HFF-Myc (cell line): ENCODE measurements at regions not wholly inside any gene's neighbourhood (a gene's known extent, or its start where the extent isn't known, plus 50 kb on each side); places are given as distances from the start of the nearest gene placed in this dataset.
A peak's percentile ranks its signal among the peaks of the same experiment; 100 is the strongest.

Experiments used
- DNase-seq: peaks from one replicate; pipeline ENCODE4 v3.0.0-alpha.2; 2011; ENCODE audit warnings: low read depth; ENCODE audit errors: extremely low read depth
- H3K4me3 ChIP-seq: replicated peaks from 2 replicates; pipeline ENCODE4 v1.5.1; 2011; ENCODE audit warnings: low read depth, mild to moderate bottlenecking, control low read depth, low read length
- TF ChIP-seq, protein P1 (sequence below): IDR thresholded peaks from 2 replicates; pipeline ENCODE4 v1.5.1; 2012; ENCODE audit warnings: mild to moderate bottlenecking, low read depth, low read length, control low read depth; ENCODE audit errors: missing control alignments

DNA sequence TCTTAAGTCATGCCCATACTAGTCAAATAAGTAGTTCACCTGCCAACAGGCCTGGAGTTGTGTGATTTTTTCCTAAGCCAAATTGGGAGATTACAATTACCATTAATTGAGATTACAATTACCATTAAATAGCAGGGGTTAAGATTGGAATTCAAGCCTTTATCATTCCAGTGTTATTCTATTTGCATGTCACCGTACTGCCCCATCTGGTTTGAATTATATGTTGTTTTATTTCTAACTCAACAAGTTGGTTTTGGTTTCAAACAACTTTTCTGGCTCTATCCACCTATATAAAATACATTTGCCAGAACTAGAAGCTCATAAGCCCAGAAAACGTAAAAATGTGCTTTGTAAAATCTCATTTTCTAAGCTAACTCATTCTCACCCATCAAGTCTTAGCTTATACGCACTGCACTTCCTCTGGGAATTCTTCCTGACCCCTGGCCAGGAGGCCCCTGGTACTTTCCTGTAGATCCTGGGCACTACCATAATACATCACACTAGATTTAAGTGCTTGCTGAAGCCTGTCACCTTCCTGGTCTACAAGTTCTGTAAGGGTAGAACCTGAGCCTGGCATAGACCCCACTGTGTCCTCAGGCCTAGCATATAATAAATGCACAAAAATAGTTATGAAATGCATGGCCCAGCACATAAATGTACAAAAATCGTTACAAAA, 242.0 kb upstream of the TRPM3 start:
- no peak for DNase-seq
- TF ChIP-seq, protein P1, sequence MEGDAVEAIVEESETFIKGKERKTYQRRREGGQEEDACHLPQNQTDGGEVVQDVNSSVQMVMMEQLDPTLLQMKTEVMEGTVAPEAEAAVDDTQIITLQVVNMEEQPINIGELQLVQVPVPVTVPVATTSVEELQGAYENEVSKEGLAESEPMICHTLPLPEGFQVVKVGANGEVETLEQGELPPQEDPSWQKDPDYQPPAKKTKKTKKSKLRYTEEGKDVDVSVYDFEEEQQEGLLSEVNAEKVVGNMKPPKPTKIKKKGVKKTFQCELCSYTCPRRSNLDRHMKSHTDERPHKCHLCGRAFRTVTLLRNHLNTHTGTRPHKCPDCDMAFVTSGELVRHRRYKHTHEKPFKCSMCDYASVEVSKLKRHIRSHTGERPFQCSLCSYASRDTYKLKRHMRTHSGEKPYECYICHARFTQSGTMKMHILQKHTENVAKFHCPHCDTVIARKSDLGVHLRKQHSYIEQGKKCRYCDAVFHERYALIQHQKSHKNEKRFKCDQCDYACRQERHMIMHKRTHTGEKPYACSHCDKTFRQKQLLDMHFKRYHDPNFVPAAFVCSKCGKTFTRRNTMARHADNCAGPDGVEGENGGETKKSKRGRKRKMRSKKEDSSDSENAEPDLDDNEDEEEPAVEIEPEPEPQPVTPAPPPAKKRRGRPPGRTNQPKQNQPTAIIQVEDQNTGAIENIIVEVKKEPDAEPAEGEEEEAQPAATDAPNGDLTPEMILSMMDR: no peak
- H3K4me3 ChIP-seq: no peak overlapping the region

DNA sequence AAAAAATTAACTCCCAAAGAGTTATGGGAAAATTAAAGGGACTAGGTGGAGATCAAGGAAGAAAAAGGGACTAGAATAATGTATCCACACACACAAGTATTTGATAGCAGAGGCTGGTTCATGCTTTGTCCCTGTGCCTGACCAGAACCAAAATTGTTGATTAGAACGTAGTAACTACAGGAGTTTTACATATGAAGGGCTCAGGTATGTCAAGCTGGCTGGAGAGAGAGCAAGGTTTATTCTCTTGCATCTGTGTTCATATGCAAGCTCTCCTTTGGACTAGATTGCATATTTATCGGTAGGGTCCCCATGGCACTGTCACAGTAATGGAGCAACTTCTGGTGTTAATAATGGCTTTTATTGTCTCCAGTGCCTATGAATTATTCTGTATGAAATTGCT, 239.9 kb upstream of the TRPM3 start:
- TF ChIP-seq, protein P1: no peak
- no peak overlapping the region for H3K4me3 ChIP-seq
- no peak for DNase-seq

DNA sequence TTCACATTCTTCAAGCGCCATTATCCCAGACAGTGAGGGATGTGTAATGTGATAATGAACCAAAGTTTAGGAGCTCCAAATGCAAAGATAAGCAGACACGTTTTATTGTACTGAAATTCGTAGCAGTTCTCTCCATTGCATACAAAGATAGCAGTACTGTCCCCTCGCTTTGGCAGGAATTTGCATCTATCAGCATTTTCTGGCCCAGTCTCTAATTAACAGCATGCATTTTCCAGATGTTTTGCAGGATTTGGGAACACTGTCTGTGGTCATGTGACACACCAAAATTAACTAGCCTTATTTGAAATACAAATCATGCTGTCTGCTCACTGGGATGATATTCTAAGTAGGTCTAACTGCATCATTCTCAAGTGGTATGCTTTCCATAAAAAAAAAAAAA, 235.9 kb upstream of the TRPM3 start:
- TF ChIP-seq, protein P1: no peak
- H3K4me3 ChIP-seq: no peak overlapping the region
- no peak for DNase-seq

DNA sequence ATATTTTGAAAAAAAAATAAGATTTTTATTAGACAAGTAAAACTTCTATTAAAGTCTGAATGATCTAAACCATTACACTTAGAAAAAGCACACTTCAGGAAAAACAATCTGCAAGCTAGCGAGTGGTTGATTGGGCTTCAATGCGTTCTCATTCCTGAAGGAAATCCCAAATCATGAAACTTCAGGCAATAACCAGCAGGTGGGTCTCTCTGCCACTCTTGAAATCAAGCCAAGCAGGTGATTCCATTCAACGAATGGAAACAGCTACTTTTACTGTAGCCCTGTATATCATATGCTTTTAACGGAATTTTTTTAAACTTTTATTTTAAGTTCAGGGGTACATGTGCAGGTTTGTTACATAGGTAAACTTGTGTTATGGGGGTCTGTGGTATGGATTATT, 234.5 kb upstream of the TRPM3 start:
- H3K4me3 ChIP-seq: no peak overlapping the region
- TF ChIP-seq, protein P1: no peak
- no peak for DNase-seq

DNA sequence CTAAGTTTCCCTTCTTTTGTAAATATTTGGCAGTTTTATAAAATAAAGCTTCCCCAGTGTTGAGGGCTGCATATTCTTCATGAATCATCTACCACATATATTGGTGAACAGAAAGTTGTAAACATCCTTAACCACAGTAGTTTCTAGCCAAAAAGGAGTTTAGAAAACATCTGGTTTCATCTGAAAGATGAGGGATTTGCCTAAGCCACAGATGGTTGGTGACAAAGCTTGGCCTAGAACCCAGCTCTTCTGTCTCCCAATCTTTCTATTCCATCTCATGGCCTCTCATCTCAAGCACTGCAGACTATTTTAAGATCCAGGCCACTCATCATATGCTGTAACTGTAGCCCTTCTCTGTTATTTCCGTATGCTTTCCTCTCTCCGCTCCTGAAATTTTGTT, 232.3 kb upstream of the TRPM3 start:
- H3K4me3 ChIP-seq: no peak overlapping the region
- peak; percentile 43 for DNase-seq
- TF ChIP-seq, protein P1: no peak

DNA sequence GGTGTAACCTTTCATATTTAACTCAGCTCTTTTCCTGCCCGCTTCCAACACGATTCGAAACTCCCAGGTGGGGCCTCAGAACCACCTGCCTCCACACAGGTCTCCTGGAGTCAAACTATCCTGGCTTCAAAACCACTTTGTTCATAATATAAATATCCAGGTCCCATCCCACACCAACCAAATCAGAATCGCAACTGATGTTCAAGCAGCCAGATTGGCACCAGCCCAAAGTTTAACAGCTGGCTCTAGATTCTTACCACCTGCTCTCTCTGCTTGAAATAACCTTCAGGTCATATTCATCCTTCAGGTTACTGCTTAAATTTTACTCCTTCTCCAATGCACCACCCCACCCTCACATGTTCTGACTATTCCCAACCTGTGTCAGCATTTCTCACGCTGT, 231.4 kb upstream of the TRPM3 start:
- TF ChIP-seq, protein P1: no peak
- no peak for DNase-seq
- H3K4me3 ChIP-seq: no peak overlapping the region

DNA sequence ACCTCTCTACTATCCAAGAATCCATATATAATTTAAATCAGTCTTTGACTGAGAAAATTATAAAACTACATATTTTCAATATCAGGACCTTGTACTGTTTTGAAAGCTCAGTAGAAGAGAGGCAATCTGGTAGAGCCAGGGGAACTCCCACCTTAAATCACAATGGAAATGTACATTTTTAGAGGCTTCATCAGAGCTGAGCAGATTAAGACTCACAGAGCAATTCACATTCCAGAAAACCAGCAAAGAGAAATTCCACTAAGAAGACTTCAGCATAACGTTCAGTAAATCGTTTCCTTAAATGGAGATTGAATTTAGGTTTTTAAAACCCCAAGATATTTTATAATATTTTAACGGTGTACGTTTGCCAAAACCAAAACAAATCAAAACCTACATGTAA, 227.8 kb upstream of the TRPM3 start:
- no peak for DNase-seq
- no peak overlapping the region for H3K4me3 ChIP-seq
- TF ChIP-seq, protein P1: no peak
